ENCODE measurements at regions not wholly inside any gene's neighbourhood (a gene's known extent, or its start where the extent isn't known, plus 50 kb on each side); places are given as distances from the start of the nearest gene placed in this dataset.

DNA sequence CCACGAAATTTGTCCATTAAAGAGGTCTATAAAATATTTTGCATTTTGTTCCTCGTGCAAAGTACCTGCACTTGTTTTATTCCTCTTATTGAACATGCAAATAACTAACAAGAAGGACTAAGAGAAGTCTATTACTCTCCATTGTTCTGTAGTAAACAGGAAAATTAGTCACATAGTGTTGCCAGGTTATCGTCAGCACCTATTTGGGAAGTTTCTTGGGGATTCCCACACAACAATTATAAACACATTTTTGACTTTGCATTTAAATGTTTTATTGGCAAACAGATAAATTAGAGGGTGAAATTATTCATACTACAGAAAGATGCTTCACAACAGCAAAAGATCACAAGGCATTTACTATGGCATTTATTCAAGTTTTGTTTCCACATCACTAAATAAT lies 174.5 kb downstream of the ZC3H11B start:
- TF ChIP-seq, protein P1, sequence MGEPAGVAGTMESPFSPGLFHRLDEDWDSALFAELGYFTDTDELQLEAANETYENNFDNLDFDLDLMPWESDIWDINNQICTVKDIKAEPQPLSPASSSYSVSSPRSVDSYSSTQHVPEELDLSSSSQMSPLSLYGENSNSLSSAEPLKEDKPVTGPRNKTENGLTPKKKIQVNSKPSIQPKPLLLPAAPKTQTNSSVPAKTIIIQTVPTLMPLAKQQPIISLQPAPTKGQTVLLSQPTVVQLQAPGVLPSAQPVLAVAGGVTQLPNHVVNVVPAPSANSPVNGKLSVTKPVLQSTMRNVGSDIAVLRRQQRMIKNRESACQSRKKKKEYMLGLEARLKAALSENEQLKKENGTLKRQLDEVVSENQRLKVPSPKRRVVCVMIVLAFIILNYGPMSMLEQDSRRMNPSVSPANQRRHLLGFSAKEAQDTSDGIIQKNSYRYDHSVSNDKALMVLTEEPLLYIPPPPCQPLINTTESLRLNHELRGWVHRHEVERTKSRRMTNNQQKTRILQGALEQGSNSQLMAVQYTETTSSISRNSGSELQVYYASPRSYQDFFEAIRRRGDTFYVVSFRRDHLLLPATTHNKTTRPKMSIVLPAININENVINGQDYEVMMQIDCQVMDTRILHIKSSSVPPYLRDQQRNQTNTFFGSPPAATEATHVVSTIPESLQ (CRISPR knock-in tag; IDR thresholded peaks at IDR 0.05) = no peak
- TF ChIP-seq MXD4 (CRISPR knock-in tag; IDR thresholded peaks at IDR 0.05; ENCODE audit: borderline replicate concordance) = no peak
- TF ChIP-seq GRHL2 (CRISPR knock-in tag; IDR thresholded peaks at IDR 0.05; ENCODE audit: insufficient replicate concordance, severe bottlenecking) = no peak
- TF ChIP-seq, protein P2, sequence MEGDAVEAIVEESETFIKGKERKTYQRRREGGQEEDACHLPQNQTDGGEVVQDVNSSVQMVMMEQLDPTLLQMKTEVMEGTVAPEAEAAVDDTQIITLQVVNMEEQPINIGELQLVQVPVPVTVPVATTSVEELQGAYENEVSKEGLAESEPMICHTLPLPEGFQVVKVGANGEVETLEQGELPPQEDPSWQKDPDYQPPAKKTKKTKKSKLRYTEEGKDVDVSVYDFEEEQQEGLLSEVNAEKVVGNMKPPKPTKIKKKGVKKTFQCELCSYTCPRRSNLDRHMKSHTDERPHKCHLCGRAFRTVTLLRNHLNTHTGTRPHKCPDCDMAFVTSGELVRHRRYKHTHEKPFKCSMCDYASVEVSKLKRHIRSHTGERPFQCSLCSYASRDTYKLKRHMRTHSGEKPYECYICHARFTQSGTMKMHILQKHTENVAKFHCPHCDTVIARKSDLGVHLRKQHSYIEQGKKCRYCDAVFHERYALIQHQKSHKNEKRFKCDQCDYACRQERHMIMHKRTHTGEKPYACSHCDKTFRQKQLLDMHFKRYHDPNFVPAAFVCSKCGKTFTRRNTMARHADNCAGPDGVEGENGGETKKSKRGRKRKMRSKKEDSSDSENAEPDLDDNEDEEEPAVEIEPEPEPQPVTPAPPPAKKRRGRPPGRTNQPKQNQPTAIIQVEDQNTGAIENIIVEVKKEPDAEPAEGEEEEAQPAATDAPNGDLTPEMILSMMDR (IDR thresholded peaks at IDR 0.05) = no peak
- TF ChIP-seq, protein P3, sequence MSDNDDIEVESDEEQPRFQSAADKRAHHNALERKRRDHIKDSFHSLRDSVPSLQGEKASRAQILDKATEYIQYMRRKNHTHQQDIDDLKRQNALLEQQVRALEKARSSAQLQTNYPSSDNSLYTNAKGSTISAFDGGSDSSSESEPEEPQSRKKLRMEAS (CRISPR knock-in tag; IDR thresholded peaks at IDR 0.05) = no peak
- TF ChIP-seq, protein P4, sequence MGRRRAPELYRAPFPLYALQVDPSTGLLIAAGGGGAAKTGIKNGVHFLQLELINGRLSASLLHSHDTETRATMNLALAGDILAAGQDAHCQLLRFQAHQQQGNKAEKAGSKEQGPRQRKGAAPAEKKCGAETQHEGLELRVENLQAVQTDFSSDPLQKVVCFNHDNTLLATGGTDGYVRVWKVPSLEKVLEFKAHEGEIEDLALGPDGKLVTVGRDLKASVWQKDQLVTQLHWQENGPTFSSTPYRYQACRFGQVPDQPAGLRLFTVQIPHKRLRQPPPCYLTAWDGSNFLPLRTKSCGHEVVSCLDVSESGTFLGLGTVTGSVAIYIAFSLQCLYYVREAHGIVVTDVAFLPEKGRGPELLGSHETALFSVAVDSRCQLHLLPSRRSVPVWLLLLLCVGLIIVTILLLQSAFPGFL (CRISPR knock-in tag; IDR thresholded peaks at IDR 0.05; ENCODE audit: borderline replicate concordance) = no peak
- TF ChIP-seq ZNF317 (CRISPR knock-in tag; IDR thresholded peaks at IDR 0.05; ENCODE audit: borderline replicate concordance, low read depth) = no peak
- TF ChIP-seq, protein P5, sequence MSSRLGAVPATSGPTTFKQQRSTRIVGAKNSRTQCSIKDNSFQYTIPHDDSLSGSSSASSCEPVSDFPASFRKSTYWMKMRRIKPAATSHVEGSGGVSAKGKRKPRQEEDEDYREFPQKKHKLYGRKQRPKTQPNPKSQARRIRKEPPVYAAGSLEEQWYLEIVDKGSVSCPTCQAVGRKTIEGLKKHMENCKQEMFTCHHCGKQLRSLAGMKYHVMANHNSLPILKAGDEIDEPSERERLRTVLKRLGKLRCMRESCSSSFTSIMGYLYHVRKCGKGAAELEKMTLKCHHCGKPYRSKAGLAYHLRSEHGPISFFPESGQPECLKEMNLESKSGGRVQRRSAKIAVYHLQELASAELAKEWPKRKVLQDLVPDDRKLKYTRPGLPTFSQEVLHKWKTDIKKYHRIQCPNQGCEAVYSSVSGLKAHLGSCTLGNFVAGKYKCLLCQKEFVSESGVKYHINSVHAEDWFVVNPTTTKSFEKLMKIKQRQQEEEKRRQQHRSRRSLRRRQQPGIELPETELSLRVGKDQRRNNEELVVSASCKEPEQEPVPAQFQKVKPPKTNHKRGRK (CRISPR knock-in tag; IDR thresholded peaks at IDR 0.05; ENCODE audit: borderline replicate concordance) = no peak
- TF ChIP-seq, protein P6, sequence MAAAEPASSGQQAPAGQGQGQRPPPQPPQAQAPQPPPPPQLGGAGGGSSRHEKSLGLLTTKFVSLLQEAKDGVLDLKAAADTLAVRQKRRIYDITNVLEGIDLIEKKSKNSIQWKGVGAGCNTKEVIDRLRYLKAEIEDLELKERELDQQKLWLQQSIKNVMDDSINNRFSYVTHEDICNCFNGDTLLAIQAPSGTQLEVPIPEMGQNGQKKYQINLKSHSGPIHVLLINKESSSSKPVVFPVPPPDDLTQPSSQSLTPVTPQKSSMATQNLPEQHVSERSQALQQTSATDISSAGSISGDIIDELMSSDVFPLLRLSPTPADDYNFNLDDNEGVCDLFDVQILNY (CRISPR knock-in tag; IDR thresholded peaks at IDR 0.05) = no peak
- no peak for TF ChIP-seq RORB (CRISPR knock-in tag; IDR thresholded peaks at IDR 0.05)
- TF ChIP-seq TP53 (CRISPR knock-in tag; IDR thresholded peaks at IDR 0.05) = no peak
